KMS-11 (cell line): ENCODE measurements at regions not wholly inside any gene's neighbourhood (a gene's known extent, or its start where the extent isn't known, plus 50 kb on each side); places are given as distances from the start of the nearest gene placed in this dataset.

Experiments
- H2AFZ ChIP-seq: fragments of 200-600 bp; sonication (generic); 2 replicates; pipeline ENCODE4 v1.6.1; 2016; ENCODE audit warnings: antibody characterized with exemption, mixed run types, low read depth
- H3K27ac ChIP-seq: fragments of 200-600 bp; sonication (generic); 2 replicates; pipeline ENCODE4 v1.6.1; 2016; ENCODE audit warnings: mild to moderate bottlenecking, mixed run types
- H3K27me3 ChIP-seq: fragments of 200-600 bp; sonication (generic); 2 replicates; pipeline ENCODE4 v1.6.1; 2017; ENCODE audit warnings: mild to moderate bottlenecking, low read depth, mixed run types, moderate library complexity; ENCODE audit not compliant: insufficient read depth
- H3K36me3 ChIP-seq: fragments of 200-600 bp; sonication (generic); 2 replicates; pipeline ENCODE4 v1.6.1; 2017; ENCODE audit warnings: mild to moderate bottlenecking, mixed run types; ENCODE audit not compliant: insufficient read depth
- H3K4me1 ChIP-seq: fragments of 200-600 bp; sonication (generic); 2 replicates; pipeline ENCODE4 v1.6.1; 2016; ENCODE audit warnings: mild to moderate bottlenecking, low read depth, mixed run types; ENCODE audit not compliant: poor library complexity, severe bottlenecking
- H3K4me2 ChIP-seq: fragments of 200-600 bp; sonication (generic); 2 replicates; pipeline ENCODE4 v1.7.0; 2016; ENCODE audit warnings: mild to moderate bottlenecking, mixed run types
- H3K4me3 ChIP-seq: fragments of 200-600 bp; sonication (generic); IDR thresholded peaks from 2 replicates; pipeline ENCODE4 v1.6.1; 2017; ENCODE audit warnings: low read depth, low read length, mixed read lengths; ENCODE audit not compliant: insufficient read depth
- H3K79me2 ChIP-seq: fragments of 200-600 bp; sonication (generic); 2 replicates; pipeline ENCODE4 v1.6.1; 2016; ENCODE audit warnings: low read depth, mixed run types; ENCODE audit not compliant: insufficient read depth
- H3K9ac ChIP-seq: fragments of 200-600 bp; sonication (generic); 2 replicates; pipeline ENCODE4 v1.6.1; 2016; ENCODE audit warnings: mild to moderate bottlenecking, mixed run types
- H4K20me1 ChIP-seq: fragments of 200-600 bp; sonication (generic); 2 replicates; pipeline ENCODE4 v1.6.1; 2016; ENCODE audit warnings: mild to moderate bottlenecking, mixed run types; ENCODE audit not compliant: insufficient read depth
- TF ChIP-seq, protein P1 (sequence below): fragments of 200-600 bp; sonication (generic); conservative IDR thresholded peaks from 2 replicates; pipeline ENCODE4 v1.6.1; 2017; ENCODE audit warnings: low read depth, mild to moderate bottlenecking, antibody characterized with exemption, low read length, moderate library complexity, mixed read lengths

DNA sequence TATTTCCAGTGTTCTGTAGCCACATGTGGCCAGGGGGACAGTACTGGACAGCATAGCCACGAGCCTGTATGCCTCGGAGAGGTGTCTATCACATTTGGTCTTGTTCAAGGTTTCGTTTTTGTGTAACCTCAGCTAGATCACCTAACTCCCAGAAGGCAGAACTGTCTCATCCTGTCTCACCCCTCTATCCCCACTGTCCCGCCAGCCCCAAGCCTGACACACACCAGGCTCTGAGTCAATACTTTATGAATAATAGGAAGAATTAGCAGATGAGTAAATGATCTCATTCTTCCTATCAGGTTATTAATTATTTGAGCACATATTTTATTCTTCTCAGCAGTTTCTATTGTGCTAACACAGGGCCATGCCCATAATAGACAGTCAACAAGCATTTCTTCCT lies 132.2 kb downstream of the NUFIP1 start:
- Histone ChIP-seq H3K27ac (no peak overlapping the region), H2AFZ (no peak overlapping the region), H3K36me3 (no peaks in the 10 kb centered on the region), H3K4me2 (no peak overlapping the region), H3K4me3 (no peak overlapping the region), H3K79me2 (no peaks in the 10 kb centered on the region), H3K9ac (no peak overlapping the region), H3K4me1 (no peaks in the 10 kb centered on the region), H4K20me1 (no peaks in the 10 kb centered on the region), H3K27me3 (no peaks in the 10 kb centered on the region)
- TF ChIP-seq, protein P1, sequence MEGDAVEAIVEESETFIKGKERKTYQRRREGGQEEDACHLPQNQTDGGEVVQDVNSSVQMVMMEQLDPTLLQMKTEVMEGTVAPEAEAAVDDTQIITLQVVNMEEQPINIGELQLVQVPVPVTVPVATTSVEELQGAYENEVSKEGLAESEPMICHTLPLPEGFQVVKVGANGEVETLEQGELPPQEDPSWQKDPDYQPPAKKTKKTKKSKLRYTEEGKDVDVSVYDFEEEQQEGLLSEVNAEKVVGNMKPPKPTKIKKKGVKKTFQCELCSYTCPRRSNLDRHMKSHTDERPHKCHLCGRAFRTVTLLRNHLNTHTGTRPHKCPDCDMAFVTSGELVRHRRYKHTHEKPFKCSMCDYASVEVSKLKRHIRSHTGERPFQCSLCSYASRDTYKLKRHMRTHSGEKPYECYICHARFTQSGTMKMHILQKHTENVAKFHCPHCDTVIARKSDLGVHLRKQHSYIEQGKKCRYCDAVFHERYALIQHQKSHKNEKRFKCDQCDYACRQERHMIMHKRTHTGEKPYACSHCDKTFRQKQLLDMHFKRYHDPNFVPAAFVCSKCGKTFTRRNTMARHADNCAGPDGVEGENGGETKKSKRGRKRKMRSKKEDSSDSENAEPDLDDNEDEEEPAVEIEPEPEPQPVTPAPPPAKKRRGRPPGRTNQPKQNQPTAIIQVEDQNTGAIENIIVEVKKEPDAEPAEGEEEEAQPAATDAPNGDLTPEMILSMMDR, result no peak

DNA sequence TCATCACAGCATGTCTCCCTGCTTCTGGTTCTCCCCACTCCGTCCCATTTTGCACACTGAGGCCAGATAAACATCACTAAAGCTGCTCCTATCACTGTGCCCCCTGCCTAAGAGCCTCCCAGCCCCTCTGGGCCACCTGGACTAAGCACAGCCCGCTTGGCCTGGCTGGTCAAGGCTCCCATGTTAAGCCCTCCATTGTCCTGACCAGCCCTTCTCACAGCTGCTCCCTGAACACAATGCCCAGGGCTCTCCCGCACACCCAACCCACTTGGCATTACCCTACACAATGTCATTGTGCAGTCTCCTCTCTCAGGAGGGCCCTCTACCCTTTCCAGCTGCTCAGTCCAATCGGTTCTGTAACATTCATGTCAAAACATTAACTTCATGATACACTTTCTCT lies 133.4 kb downstream of the NUFIP1 start:
- Histone ChIP-seq H3K27me3 (no peaks in the 10 kb centered on the region), H2AFZ (no peak overlapping the region), H3K4me3 (no peak overlapping the region), H3K36me3 (no peaks in the 10 kb centered on the region), H3K4me2 (no peak overlapping the region), H4K20me1 (no peaks in the 10 kb centered on the region), H3K27ac (no peak overlapping the region), H3K79me2 (no peaks in the 10 kb centered on the region), H3K9ac (no peak overlapping the region), H3K4me1 (no peaks in the 10 kb centered on the region)
- TF ChIP-seq, protein P1, result no peak

DNA sequence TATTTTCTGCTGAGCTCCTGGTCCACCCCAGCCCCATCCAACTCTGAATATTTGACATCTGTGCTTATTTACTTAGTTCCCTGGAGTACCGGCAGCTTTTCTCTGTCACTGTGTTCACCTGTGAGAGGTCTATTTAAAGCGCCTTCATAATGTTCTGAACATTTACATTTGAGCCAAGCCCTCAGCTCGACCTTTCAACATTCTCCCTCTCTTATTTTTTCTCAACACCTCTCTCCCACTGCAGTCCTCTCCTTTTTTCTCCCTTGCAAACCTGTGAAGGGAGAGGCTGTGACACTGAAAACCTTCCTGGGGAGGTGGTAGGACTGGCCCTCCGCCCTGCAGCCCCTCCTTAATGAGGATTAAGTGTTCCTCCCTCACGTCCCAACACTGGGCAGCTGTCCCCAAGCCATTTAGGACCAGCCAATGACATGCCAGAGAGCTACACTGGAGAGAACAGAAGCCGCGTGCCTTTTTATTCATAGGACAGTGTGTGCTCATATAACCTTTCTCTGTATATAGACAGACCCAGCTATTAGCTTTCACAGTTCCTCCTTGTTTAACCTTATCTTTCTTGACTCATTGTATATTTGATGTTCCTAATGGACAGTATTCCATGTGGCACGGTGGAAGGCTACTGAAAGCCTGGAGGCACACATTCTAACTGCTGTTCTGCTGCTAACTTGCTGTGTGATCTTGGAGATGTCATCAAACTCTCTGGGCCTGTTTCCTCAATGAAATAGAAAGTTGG lies 134.8 kb downstream of the NUFIP1 start:
- Histone ChIP-seq H3K36me3 (no peaks in the 10 kb centered on the region), H2AFZ (no peak overlapping the region), H3K9ac (no peak overlapping the region), H3K27me3 (no peaks in the 10 kb centered on the region), H3K4me3 (no peak overlapping the region), H3K27ac (no peak overlapping the region), H4K20me1 (no peaks in the 10 kb centered on the region), H3K79me2 (no peaks in the 10 kb centered on the region), H3K4me2 (no peak overlapping the region), H3K4me1 (no peaks in the 10 kb centered on the region)
- TF ChIP-seq, protein P1, result no peak

DNA sequence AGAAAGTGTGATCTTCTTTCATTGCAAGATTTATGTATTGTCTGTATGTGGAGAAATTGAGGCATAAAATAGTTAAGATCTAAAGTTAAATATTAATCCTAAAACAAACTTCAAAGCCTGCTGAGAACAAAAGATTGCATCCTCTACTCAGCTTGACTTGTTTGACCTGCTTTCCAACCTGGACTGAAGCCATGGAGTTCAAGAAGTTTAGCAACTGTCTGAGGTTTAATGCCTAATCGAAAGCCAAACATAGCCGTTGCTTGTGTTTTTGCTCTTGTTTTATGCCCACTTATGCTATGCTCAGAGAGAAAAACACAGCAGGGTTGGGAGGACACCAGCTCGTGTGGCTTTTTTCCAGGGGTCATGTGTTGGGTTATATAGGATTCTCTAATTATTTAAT lies 135.6 kb downstream of the NUFIP1 start:
- TF ChIP-seq, protein P1, result no peak
- Histone ChIP-seq H3K4me2 (no peak overlapping the region), H3K4me1 (no peaks in the 10 kb centered on the region), H3K4me3 (no peak overlapping the region), H3K27me3 (no peaks in the 10 kb centered on the region), H2AFZ (no peak overlapping the region), H3K9ac (no peak overlapping the region), H3K36me3 (no peaks in the 10 kb centered on the region), H3K79me2 (no peaks in the 10 kb centered on the region), H3K27ac (no peak overlapping the region), H4K20me1 (no peaks in the 10 kb centered on the region)
